Skeletal muscle satellite cell (primary cell): ENCODE measurements at regions not wholly inside any gene's neighbourhood (a gene's known extent, or its start where the extent isn't known, plus 50 kb on each side); places are given as distances from the start of the nearest gene placed in this dataset.
A peak's percentile ranks its signal among the peaks of the same experiment; 100 is the strongest.

Experiments
- H3K27me3 ChIP-seq: 2 replicates; pipeline ENCODE4 v1.7.0; 2013; ENCODE audit warnings: low read length; ENCODE audit not compliant: control insufficient read depth, insufficient read depth
- H3K36me3 ChIP-seq: 2 replicates; pipeline ENCODE4 v1.7.0; 2013; ENCODE audit warnings: mild to moderate bottlenecking, control low read depth, low read length; ENCODE audit not compliant: insufficient read depth
- H3K4me1 ChIP-seq: 2 replicates; pipeline ENCODE4 v1.7.0; 2013; ENCODE audit warnings: low read length; ENCODE audit not compliant: control insufficient read depth, insufficient read depth
- H3K4me2 ChIP-seq: 2 replicates; pipeline ENCODE4 v1.7.0; 2013; ENCODE audit warnings: mild to moderate bottlenecking, low read length
- H3K4me3 ChIP-seq: 2 replicates; pipeline ENCODE4 v1.7.0; 2013; ENCODE audit warnings: low read length
- H3K9ac ChIP-seq: 2 replicates; pipeline ENCODE4 v1.7.0; 2013; ENCODE audit warnings: mild to moderate bottlenecking, low read depth, low read length, moderate library complexity
- H3K9me3 ChIP-seq: replicated peaks from 2 replicates; pipeline ENCODE4 v1.7.0; 2013; ENCODE audit warnings: mild to moderate bottlenecking, control low read depth, low read length

DNA sequence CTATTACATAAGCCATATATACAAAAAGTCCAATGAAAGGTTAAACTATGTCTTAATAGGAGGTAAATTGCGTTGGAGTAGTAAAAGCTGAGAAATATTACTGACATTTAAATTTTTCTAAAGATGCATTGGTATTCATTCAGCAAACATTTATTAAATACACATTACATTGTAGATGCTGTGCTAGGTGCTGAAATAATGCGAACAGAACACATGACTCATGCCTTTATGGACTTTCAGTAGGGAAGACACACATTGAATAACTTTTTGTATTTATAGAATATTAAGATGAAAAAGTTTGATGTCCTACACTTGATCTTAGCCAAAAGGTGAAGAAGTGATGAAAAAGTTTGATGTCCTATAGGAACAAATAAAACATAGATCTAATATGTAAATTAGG is 871.1 kb upstream of the SLIT2 start:
- Histone ChIP-seq H3K4me3 (no peak overlapping the region), H3K36me3 (no peaks in the 10 kb centered on the region), H3K9me3 (no peaks in the 10 kb centered on the region), H3K27me3 (no peaks in the 10 kb centered on the region), H3K4me2 (peak overlapping the region; percentile 40), H3K4me1 (peaks cover 18% of the 10 kb centered on the region), H3K9ac (peak overlapping the region; percentile 13)

DNA sequence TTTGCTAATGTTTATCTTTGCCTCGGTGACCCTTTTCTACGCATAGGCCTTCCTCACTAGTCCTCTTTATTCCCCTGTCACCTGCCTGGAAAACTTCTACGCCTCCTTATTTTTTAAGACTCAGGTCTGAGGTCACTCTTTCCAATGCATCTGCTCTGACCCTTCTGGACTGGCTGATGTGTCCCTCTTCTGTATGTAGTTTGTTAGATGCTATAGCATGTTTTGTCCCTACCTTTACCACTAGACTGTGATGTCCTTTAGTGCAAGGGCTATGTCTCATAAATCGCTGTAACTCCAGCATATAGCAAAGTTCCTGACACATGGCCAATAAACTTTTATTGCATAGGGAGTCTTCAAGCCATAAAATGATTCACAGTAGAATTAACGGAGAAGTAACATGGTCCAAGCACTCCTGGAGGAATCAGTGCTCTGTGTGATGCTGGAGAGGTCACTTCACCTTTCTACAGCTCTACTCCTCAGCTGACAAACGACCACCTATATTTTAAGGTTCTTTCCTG is 872.5 kb upstream of the SLIT2 start:
- H3K9ac ChIP-seq = no peak overlapping the region
- no peak overlapping the region for H3K4me2 ChIP-seq
- H3K4me3 ChIP-seq = no peak overlapping the region
- H3K4me1 ChIP-seq = peaks cover 18% of the 10 kb centered on the region
- H3K9me3 ChIP-seq = no peaks in the 10 kb centered on the region
- no peaks in the 10 kb centered on the region for H3K27me3 ChIP-seq
- H3K36me3 ChIP-seq = no peaks in the 10 kb centered on the region

DNA sequence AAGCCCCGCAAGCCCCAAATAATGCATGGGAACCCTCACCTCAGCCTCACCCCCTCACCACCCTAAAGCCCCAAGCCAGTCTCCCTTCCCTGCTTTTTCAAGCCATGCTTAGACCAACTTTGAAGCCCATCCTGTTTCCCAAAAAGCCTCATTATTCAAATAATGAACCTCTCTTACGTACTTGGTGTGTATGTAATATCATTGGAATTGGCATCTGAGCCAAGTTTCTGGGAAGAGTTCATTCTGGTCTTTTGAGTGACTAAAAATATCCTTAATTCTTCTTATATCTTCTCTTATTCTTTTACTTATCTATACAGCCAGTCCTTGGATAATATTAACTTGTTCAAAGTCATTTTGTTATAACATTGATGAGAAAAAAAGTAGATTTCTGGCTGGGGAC is 875.8 kb upstream of the SLIT2 start:
- Histone ChIP-seq H3K27me3 (no peaks in the 10 kb centered on the region), H3K4me2 (no peak overlapping the region), H3K9ac (no peak overlapping the region), H3K4me1 (peaks cover 10% of the 10 kb centered on the region), H3K4me3 (no peak overlapping the region), H3K36me3 (no peaks in the 10 kb centered on the region), H3K9me3 (no peaks in the 10 kb centered on the region)

DNA sequence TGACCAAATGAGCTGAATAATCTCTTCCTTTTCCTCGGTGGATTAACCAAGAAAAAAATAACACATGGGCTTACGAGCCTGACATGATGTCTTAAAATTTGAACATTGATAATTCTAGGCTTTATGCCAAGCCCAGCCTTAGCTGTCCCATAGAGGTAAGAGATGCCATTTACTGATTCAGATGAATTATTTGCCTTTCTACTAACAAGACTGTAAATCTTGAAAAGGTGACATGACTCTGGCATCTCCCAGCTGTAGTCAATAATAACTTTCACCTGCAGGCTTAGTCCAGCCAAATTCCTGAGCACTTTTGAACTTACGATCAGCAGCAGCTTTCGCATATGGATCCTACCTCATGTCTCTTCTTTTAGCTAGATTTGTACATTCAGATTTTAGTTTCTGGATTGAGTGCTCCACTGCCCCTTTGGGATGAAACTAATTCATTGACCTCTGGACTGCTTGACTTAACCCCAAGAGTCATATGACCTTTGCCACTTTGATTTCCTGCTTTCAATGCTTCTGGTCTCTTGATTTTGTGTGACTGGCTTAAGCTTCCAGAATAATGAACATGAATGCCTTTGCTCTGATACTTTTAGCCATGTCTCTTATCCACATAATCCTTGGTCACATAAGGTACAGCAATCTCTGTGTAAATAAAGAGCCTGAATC is 876.4 kb upstream of the SLIT2 start:
- no peaks in the 10 kb centered on the region for H3K36me3 ChIP-seq
- no peak overlapping the region for H3K4me2 ChIP-seq
- H3K9me3 ChIP-seq = no peaks in the 10 kb centered on the region
- H3K9ac ChIP-seq = no peak overlapping the region
- no peaks in the 10 kb centered on the region for H3K27me3 ChIP-seq
- H3K4me3 ChIP-seq = no peak overlapping the region
- peaks cover 5% of the 10 kb centered on the region for H3K4me1 ChIP-seq

DNA sequence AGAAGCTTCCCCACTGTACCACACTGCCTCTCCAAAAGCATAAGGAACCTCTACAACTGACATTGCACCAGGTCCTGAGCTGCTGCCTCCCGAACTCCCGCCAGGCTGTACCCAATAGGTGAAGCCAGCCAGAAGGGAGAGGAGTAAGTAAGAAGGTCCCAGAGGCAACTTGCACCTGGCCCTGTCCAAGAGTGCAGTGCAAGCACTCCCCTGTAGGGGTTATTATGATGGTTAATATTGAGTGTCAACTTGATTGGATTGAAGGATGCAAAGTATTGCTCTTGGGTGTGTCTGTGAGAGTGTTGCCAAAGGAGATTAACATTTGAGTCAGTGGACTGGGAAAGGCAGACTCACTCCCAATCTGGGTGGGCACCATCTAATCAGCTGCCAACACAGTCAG is 879.3 kb upstream of the SLIT2 start:
- H3K4me1 ChIP-seq = no peaks in the 10 kb centered on the region
- no peaks in the 10 kb centered on the region for H3K27me3 ChIP-seq
- no peak overlapping the region for H3K4me3 ChIP-seq
- H3K36me3 ChIP-seq = no peaks in the 10 kb centered on the region
- no peak overlapping the region for H3K9ac ChIP-seq
- no peaks in the 10 kb centered on the region for H3K9me3 ChIP-seq
- H3K4me2 ChIP-seq = no peak overlapping the region

DNA sequence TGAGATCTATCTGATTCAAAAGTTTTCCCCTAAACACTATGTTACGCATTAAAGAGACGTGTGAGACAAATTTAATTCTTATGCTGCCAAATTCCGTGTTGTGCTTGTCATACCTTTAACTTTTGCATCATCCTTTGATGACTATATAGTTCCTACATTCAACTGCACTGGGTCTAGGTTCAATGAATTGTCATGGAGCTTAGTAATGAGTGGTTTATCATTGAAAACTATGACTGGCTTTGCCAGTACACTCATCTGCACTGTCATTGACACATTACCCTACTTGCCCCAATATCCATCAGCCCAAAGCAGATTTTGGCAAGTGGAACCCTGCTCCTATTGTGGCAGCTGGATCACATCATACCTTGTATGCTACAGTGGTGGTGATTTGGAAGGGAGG is 882.9 kb upstream of the SLIT2 start:
- no peaks in the 10 kb centered on the region for H3K27me3 ChIP-seq
- H3K9me3 ChIP-seq = no peaks in the 10 kb centered on the region
- H3K4me2 ChIP-seq = no peak overlapping the region
- no peak overlapping the region for H3K4me3 ChIP-seq
- no peak overlapping the region for H3K9ac ChIP-seq
- H3K36me3 ChIP-seq = no peaks in the 10 kb centered on the region
- H3K4me1 ChIP-seq = no peaks in the 10 kb centered on the region

DNA sequence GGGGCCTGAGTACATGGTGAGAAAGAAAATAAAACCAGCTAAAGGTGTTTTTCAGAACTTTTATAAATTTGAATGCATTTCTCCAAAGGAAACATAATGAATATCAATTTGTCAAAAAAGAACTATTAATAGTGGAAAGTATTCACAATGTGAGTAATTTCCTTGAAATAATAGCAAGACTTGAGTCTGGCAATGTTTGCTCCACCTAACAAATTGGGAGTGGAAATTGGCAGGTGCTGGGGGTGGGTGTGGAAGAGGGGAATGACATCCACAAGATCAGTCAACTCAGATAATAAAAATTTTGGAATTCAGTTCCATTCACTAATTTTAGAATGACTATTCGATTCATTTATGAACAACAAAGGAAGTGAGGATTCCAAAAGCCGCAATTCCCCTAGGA is 884.8 kb upstream of the SLIT2 start:
- H3K4me2 ChIP-seq = no peak overlapping the region
- no peak overlapping the region for H3K4me3 ChIP-seq
- no peaks in the 10 kb centered on the region for H3K4me1 ChIP-seq
- H3K9me3 ChIP-seq = no peaks in the 10 kb centered on the region
- H3K9ac ChIP-seq = no peak overlapping the region
- H3K36me3 ChIP-seq = no peaks in the 10 kb centered on the region
- H3K27me3 ChIP-seq = no peaks in the 10 kb centered on the region

DNA sequence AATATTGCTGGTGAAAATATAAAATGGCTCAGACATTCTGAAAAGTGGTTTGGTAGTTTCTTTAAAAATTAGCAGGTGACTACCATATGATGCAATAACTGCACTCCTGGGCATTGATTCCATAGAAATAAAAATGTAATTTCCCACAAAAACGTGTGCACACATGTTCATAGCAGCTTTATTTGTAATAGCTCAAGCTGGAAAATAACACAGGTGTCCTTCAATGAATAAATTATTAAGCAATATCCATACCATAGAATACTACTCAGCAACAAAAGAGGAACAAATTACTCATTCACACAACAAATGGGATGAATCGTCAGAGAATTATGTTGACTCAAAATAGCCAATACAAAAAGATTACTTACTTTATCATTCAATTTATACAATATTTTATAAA is 893.7 kb upstream of the SLIT2 start:
- Histone ChIP-seq H3K4me2 (no peak overlapping the region), H3K4me3 (no peak overlapping the region), H3K36me3 (no peaks in the 10 kb centered on the region), H3K9me3 (no peaks in the 10 kb centered on the region), H3K27me3 (no peaks in the 10 kb centered on the region), H3K9ac (no peak overlapping the region), H3K4me1 (no peaks in the 10 kb centered on the region)

DNA sequence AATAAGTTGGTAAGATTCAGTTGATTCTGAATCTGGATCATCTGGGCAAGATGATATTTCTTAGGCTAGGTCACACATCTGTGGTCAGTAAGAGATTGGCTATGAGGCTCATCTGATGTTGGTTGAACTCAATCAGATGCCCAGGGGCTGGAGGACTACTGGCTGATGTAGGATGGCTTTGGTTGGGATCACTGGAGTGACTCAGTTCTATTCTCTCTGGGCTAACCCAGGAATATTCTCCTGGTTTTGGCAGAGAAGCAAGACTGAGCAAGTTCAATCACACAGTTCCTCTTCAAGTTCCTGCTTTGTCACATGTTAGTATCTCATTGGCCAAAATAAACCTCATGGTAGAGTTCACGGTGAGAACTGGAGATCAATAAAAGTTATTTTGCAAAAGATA is 902.3 kb upstream of the SLIT2 start:
- H3K27me3 ChIP-seq = no peaks in the 10 kb centered on the region
- no peaks in the 10 kb centered on the region for H3K9me3 ChIP-seq
- no peaks in the 10 kb centered on the region for H3K4me1 ChIP-seq
- no peak overlapping the region for H3K9ac ChIP-seq
- H3K4me2 ChIP-seq = no peak overlapping the region
- H3K4me3 ChIP-seq = no peak overlapping the region
- H3K36me3 ChIP-seq = no peaks in the 10 kb centered on the region

DNA sequence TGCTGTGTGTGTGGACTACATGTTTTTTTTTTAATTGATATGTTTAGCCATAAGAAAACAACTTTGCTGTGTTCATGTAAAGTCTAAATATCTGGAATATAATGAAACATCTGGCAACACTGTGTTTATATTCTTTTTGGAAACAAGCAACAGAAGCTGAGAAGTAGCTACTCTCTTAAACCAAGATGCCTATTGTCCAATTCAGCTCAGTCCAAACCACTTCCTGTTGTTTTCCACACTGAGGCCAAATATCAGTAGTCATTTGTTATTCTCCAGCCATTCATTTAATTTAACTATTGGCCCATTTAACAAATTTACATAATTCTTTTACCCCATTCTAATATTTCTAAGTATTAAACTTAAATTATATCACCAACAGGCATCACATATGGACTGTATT is 903.0 kb upstream of the SLIT2 start:
- Histone ChIP-seq H3K4me2 (no peak overlapping the region), H3K27me3 (no peaks in the 10 kb centered on the region), H3K9me3 (no peaks in the 10 kb centered on the region), H3K4me1 (no peaks in the 10 kb centered on the region), H3K9ac (no peak overlapping the region), H3K4me3 (no peak overlapping the region), H3K36me3 (no peaks in the 10 kb centered on the region)

DNA sequence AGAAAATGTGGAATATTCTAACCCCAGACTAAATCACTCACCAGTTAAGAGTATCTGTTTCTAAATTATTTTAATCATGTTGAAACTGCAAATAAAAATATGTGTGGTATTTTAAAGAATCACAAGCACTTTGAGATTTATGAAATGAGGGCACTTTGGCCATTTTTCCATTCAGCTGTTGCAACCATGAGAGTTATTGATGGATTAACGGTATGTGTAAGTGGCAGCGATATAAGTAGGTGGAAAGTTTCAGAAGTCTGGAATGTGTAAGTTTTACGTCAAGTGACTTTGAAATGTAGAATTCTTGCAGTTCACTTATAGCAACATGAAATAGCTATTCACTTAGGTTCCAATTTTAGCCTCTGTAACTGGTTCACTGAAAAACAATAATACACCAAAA is 905.1 kb upstream of the SLIT2 start:
- Histone ChIP-seq H3K4me2 (no peak overlapping the region), H3K4me3 (no peak overlapping the region), H3K27me3 (no peaks in the 10 kb centered on the region), H3K9me3 (no peaks in the 10 kb centered on the region), H3K36me3 (no peaks in the 10 kb centered on the region), H3K9ac (no peak overlapping the region), H3K4me1 (no peaks in the 10 kb centered on the region)

DNA sequence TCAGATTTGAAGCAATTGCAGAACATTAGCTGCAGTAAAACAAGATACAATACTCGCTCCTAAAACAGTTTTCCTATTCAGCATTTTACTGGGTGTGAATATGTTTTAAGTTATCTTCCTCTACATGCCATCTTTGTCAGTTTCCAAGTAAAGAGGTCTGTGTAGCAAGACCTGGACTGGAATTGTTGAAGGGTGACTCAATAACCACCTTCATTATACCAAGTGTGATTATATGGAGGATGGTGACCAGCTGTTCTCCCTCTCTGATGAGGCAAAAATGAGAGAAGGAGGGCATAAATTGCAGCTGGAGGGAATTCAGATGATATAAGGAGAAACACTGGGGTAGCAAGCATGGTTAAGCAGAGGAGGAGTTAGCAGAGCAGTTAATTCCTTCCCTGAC is 922.1 kb upstream of the SLIT2 start:
- no peak overlapping the region for H3K4me3 ChIP-seq
- H3K27me3 ChIP-seq = no peaks in the 10 kb centered on the region
- no peak overlapping the region for H3K4me2 ChIP-seq
- H3K4me1 ChIP-seq = no peaks in the 10 kb centered on the region
- H3K9me3 ChIP-seq = no peaks in the 10 kb centered on the region
- no peaks in the 10 kb centered on the region for H3K36me3 ChIP-seq
- no peak overlapping the region for H3K9ac ChIP-seq
